SK-N-SH treated with all-trans-retinoic acid at 6 μM for 48 hours (cell line): ENCODE measurements at regions not wholly inside any gene's neighbourhood (a gene's known extent, or its start where the extent isn't known, plus 50 kb on each side); places are given as distances from the start of the nearest gene placed in this dataset.

ENCODE experiments used
- ATAC-seq: fragments of 200-7000 bp; cut with Tn5 transposase; 3 replicates; pipeline ENCODE4 v1.9.1; 2020; ENCODE audit warnings: mild to moderate bottlenecking, moderate library complexity
- ARNTL ChIP-seq: fragments of 450-650 bp; formaldehyde crosslinking; IDR thresholded peaks from 2 replicates; pipeline ENCODE4 v1.5.0; 2020; ENCODE audit warnings: low read depth, mild to moderate bottlenecking, moderate library complexity, borderline replicate concordance
- BACH2 ChIP-seq: fragments of 250-450 bp; sonication (Bioruptor Pico); IDR thresholded peaks from 2 replicates; pipeline ENCODE4 v1.9.0; 2021; ENCODE audit warnings: mild to moderate bottlenecking, borderline replicate concordance
- CSDC2 ChIP-seq: fragments of 250-450 bp; sonication (Bioruptor Pico); IDR thresholded peaks from 2 replicates; pipeline ENCODE4 v1.5.0; 2020; ENCODE audit warnings: mild to moderate bottlenecking, moderate library complexity
- CSRNP3 ChIP-seq: fragments of 250-450 bp; sonication (Bioruptor Pico); IDR thresholded peaks from 2 replicates; pipeline ENCODE4 v1.5.1; 2021; ENCODE audit warnings: mild to moderate bottlenecking, moderate library complexity
- ESRRG ChIP-seq: fragments of 250-450 bp; sonication (Bioruptor Pico); IDR thresholded peaks from 2 replicates; pipeline ENCODE4 v1.6.1; 2021; ENCODE audit warnings: mild to moderate bottlenecking
- GLIS3 ChIP-seq: fragments of 250-450 bp; sonication (Bioruptor Pico); IDR thresholded peaks from 2 replicates; pipeline ENCODE4 v1.5.0; 2020; ENCODE audit warnings: mild to moderate bottlenecking, moderate library complexity
- ISL1 ChIP-seq: fragments of 250-450 bp; sonication (Bioruptor Pico); IDR thresholded peaks from 2 replicates; pipeline ENCODE4 v2.1.2; 2022; ENCODE audit warnings: mild to moderate bottlenecking, moderate library complexity
- OSR1 ChIP-seq: fragments of 250-450 bp; sonication (Bioruptor Pico); IDR thresholded peaks from 2 replicates; pipeline ENCODE4 v1.8.0; 2022; ENCODE audit warnings: moderate library complexity, mild to moderate bottlenecking, inconsistent platforms
- PATZ1 ChIP-seq: fragments of 250-450 bp; sonication (Bioruptor Pico); IDR thresholded peaks from 2 replicates; pipeline ENCODE4 v1.8.0; 2020; ENCODE audit warnings: mild to moderate bottlenecking, moderate library complexity, borderline replicate concordance
- PPARA ChIP-seq: fragments of 250-450 bp; sonication (Bioruptor Pico); IDR thresholded peaks from 2 replicates; pipeline ENCODE4 v1.5.0; 2020; ENCODE audit warnings: mild to moderate bottlenecking, borderline replicate concordance
- RARB ChIP-seq: fragments of 250-450 bp; sonication (Bioruptor Pico); IDR thresholded peaks from 2 replicates; pipeline ENCODE4 v1.8.0; 2021; ENCODE audit warnings: mild to moderate bottlenecking, moderate library complexity
- SNAI2 ChIP-seq: fragments of 250-450 bp; sonication (Bioruptor Pico); IDR thresholded peaks from 2 replicates; pipeline ENCODE4 v1.5.0; 2020; ENCODE audit warnings: mild to moderate bottlenecking, moderate library complexity
- TCF4 ChIP-seq: fragments of 250-450 bp; sonication (Bioruptor Pico); IDR thresholded peaks from 2 replicates; pipeline ENCODE4 v1.8.0; 2021; ENCODE audit warnings: mild to moderate bottlenecking, moderate library complexity, borderline replicate concordance
- TOX ChIP-seq: fragments of 250-450 bp; sonication (Bioruptor Pico); IDR thresholded peaks from 2 replicates; pipeline ENCODE4 v1.8.0; 2021; ENCODE audit warnings: mild to moderate bottlenecking, moderate library complexity, borderline replicate concordance
- ZC3H10 ChIP-seq: fragments of 250-450 bp; sonication (Bioruptor Pico); IDR thresholded peaks from 2 replicates; pipeline ENCODE4 v1.5.1; 2021; ENCODE audit warnings: mild to moderate bottlenecking, moderate library complexity
- ZFP3 ChIP-seq: fragments of 250-450 bp; sonication (Bioruptor Pico); IDR thresholded peaks from 2 replicates; pipeline ENCODE4 v1.5.0; 2020; ENCODE audit warnings: mild to moderate bottlenecking, moderate library complexity
- ZNF565 ChIP-seq: fragments of 450-650 bp; formaldehyde crosslinking; conservative IDR thresholded peaks from 2 replicates; pipeline ENCODE4 v1.5.0; 2020; ENCODE audit warnings: low read depth, mild to moderate bottlenecking, moderate library complexity
- ZNF70 ChIP-seq: fragments of 450-650 bp; formaldehyde crosslinking; IDR thresholded peaks from 2 replicates; pipeline ENCODE4 v1.5.0; 2020; ENCODE audit warnings: mild to moderate bottlenecking, moderate library complexity
- ZNF8 ChIP-seq: fragments of 450-650 bp; formaldehyde crosslinking; IDR thresholded peaks from 2 replicates; pipeline ENCODE4 v1.5.0; 2020; ENCODE audit warnings: mild to moderate bottlenecking, moderate library complexity
- TF ChIP-seq, protein P1 (sequence below): fragments of 250-450 bp; sonication (Bioruptor Pico); IDR thresholded peaks from 2 replicates; pipeline ENCODE4 v1.5.1; 2020; ENCODE audit warnings: low read depth, mild to moderate bottlenecking, moderate library complexity
- TF ChIP-seq, protein P2 (sequence below): fragments of 250-450 bp; sonication (Bioruptor Pico); IDR thresholded peaks from 2 replicates; pipeline ENCODE4 v1.8.0; 2021; ENCODE audit warnings: low read depth, mild to moderate bottlenecking, moderate library complexity, borderline replicate concordance
- TF ChIP-seq, protein P3 (sequence below): fragments of 250-450 bp; sonication (Bioruptor Pico); IDR thresholded peaks from 2 replicates; pipeline ENCODE4 v1.5.0; 2020; ENCODE audit warnings: mild to moderate bottlenecking, moderate library complexity

- ATAC-seq, result no peak
- TF ChIP-seq GLIS3 (no peak), BACH2 (CRISPR knock-in tag) (no peak), ZNF70 (CRISPR knock-in tag) (no peak), CSRNP3 (no peak), OSR1 (CRISPR knock-in tag) (no peak), ZNF565 (CRISPR knock-in tag) (no peak), ESRRG (CRISPR knock-in tag) (no peak), ZNF8 (CRISPR knock-in tag) (no peak), TCF4 (CRISPR knock-in tag) (no peak), PPARA (CRISPR knock-in tag) (no peak), TOX (CRISPR knock-in tag) (no peak), SNAI2 (CRISPR knock-in tag) (no peak), ISL1 (no peak), ARNTL (CRISPR knock-in tag) (no peak), PATZ1 (CRISPR knock-in tag) (no peak), CSDC2 (CRISPR knock-in tag) (no peak), ZC3H10 (no peak)
- TF ChIP-seq, protein P1, sequence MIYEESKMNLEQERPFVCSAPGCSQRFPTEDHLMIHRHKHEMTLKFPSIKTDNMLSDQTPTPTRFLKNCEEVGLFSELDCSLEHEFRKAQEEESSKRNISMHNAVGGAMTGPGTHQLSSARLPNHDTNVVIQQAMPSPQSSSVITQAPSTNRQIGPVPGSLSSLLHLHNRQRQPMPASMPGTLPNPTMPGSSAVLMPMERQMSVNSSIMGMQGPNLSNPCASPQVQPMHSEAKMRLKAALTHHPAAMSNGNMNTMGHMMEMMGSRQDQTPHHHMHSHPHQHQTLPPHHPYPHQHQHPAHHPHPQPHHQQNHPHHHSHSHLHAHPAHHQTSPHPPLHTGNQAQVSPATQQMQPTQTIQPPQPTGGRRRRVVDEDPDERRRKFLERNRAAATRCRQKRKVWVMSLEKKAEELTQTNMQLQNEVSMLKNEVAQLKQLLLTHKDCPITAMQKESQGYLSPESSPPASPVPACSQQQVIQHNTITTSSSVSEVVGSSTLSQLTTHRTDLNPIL (CRISPR knock-in tag), result no peak
- TF ChIP-seq, protein P2, sequence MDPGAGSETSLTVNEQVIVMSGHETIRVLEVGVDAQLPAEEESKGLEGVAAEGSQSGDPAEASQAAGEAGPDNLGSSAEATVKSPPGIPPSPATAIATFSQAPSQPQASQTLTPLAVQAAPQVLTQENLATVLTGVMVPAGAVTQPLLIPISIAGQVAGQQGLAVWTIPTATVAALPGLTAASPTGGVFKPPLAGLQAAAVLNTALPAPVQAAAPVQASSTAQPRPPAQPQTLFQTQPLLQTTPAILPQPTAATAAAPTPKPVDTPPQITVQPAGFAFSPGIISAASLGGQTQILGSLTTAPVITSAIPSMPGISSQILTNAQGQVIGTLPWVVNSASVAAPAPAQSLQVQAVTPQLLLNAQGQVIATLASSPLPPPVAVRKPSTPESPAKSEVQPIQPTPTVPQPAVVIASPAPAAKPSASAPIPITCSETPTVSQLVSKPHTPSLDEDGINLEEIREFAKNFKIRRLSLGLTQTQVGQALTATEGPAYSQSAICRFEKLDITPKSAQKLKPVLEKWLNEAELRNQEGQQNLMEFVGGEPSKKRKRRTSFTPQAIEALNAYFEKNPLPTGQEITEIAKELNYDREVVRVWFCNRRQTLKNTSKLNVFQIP (CRISPR knock-in tag), result no peak
- TF ChIP-seq, protein P3, sequence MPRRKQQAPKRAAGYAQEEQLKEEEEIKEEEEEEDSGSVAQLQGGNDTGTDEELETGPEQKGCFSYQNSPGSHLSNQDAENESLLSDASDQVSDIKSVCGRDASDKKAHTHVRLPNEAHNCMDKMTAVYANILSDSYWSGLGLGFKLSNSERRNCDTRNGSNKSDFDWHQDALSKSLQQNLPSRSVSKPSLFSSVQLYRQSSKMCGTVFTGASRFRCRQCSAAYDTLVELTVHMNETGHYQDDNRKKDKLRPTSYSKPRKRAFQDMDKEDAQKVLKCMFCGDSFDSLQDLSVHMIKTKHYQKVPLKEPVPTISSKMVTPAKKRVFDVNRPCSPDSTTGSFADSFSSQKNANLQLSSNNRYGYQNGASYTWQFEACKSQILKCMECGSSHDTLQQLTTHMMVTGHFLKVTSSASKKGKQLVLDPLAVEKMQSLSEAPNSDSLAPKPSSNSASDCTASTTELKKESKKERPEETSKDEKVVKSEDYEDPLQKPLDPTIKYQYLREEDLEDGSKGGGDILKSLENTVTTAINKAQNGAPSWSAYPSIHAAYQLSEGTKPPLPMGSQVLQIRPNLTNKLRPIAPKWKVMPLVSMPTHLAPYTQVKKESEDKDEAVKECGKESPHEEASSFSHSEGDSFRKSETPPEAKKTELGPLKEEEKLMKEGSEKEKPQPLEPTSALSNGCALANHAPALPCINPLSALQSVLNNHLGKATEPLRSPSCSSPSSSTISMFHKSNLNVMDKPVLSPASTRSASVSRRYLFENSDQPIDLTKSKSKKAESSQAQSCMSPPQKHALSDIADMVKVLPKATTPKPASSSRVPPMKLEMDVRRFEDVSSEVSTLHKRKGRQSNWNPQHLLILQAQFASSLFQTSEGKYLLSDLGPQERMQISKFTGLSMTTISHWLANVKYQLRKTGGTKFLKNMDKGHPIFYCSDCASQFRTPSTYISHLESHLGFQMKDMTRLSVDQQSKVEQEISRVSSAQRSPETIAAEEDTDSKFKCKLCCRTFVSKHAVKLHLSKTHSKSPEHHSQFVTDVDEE (CRISPR knock-in tag), result no peak
- TF ChIP-seq, all 23 proteins: peak for 0
Measured at GRCh38 chr4:62209757-62210485, 1009.8 kb downstream of the ADGRL3 start.

- ATAC-seq, result no peak
- TF ChIP-seq ARNTL (CRISPR knock-in tag) (no peak), ESRRG (CRISPR knock-in tag) (no peak), ZFP3 (CRISPR knock-in tag) (no peak), BACH2 (CRISPR knock-in tag) (no peak), RARB (CRISPR knock-in tag) (no peak), GLIS3 (no peak), ISL1 (no peak), CSDC2 (CRISPR knock-in tag) (no peak), PPARA (CRISPR knock-in tag) (no peak), ZC3H10 (no peak), ZNF70 (CRISPR knock-in tag) (no peak)
Measured at GRCh38 chr4:62208921-62209320, 1008.8 kb downstream of the ADGRL3 start.
